Body of pancreas (tissue), 4 donors: ENCODE measurements at regions not wholly inside any gene's neighbourhood (a gene's known extent, or its start where the extent isn't known, plus 50 kb on each side); places are given as distances from the start of the nearest gene placed in this dataset.

Source experiments
- ATAC-seq: fragments of 150-250 bp; one replicate; pipeline ENCODE4 v1.9.1; 2016
- DNase-seq, 4 donors: peaks; one replicate each; pipeline ENCODE4 v3.0.0-alpha.2; 2019
- H3K27ac ChIP-seq, 4 donors: fragments of 200-600 bp; sonication (generic); 1 replicate in 3 of 4; 2 replicates in 1 of 4; pipeline versions ENCODE4 v1.5.1 to v1.6.1; 2016 to 2019; ENCODE audit warnings: mild to moderate bottlenecking in 1 of 4, mixed read lengths in 1 of 4, moderate library complexity in 1 of 4
- H3K27me3 ChIP-seq, 2 donors: fragments of 200-600 bp; sonication (generic); one replicate each; pipeline ENCODE4 v1.6.0; 2016; ENCODE audit warnings: mild to moderate bottlenecking in 1 of 2
- H3K36me3 ChIP-seq, 2 donors: fragments of 200-600 bp; sonication (generic); replicated peaks in 1 of 2; 2 replicates each; pipeline ENCODE4 v1.5.1; 2016; ENCODE audit warnings: low read depth in 2 of 2; ENCODE audit not compliant: insufficient read depth in 1 of 2
- H3K4me1 ChIP-seq: fragments of 200-600 bp; sonication (generic); one replicate; pipeline ENCODE4 v1.6.0; 2016
- H3K4me3 ChIP-seq, 2 donors: fragments of 200-600 bp; sonication (generic); 1 replicate in 1 of 2; 2 replicates in 1 of 2; pipeline ENCODE4 v1.5.1; 2016 to 2019
- H3K9me3 ChIP-seq, 3 donors: fragments of 200-600 bp; sonication (generic); 1 replicate in 2 of 3; 2 replicates in 1 of 3; pipeline ENCODE4 v1.5.1; 2016
- CTCF ChIP-seq, 7 experiments: fragments of 450-650 bp in 4 of 7; fragments of 200-600 bp in 3 of 7; sonication (generic) in 3 of 7; IDR thresholded peaks; one replicate each; pipeline ENCODE4 v1.5.1; 2016 to 2019; ENCODE audit warnings: antibody characterized with exemption in 7 of 7
- POLR2A ChIP-seq, 3 donors: fragments of 450-650 bp; IDR thresholded peaks; one replicate each; pipeline ENCODE4 v1.6.1; 2016; ENCODE audit warnings: antibody characterized with exemption in 3 of 3, mild to moderate bottlenecking in 2 of 3
- WGBS, 2 donors: methylation state at CpG; one replicate each; pipeline ENCODE4 v1.1.5; 2017; 5-methylcytosine and 5-hydroxymethylcytosine counted together
- intact Hi-C: fragments of 100-400 bp; cut with DNase I; formaldehyde crosslinking; loops from one replicate; pipeline ENCODE4 v1.15.1; 2023

- DNase-seq (no peak), ATAC-seq (no peak)
- H3K27ac ChIP-seq = no peak overlapping the region
- TF ChIP-seq POLR2A (IDR thresholded peaks at IDR 0.05) (no peak), CTCF (IDR thresholded peaks at IDR 0.05) (no peak)
- H3K36me3 ChIP-seq = no peaks in the 10 kb centered on the region
- intact Hi-C loops = no loop called here
- no peaks in the 10 kb centered on the region for H3K27me3 ChIP-seq
- WGBS, 2 donors = 43 to 56% methylated on average over 2 of the region's 2 CpGs
- no peak overlapping the region for H3K4me3 ChIP-seq
- no peaks in the 10 kb centered on the region for H3K4me1 ChIP-seq
- peaks cover 0 to 3% (median 0%) of the 10 kb centered on the region in 3 donors for H3K9me3 ChIP-seq
Measured at GRCh38 chr2:183575481-183575880, 451.2 kb downstream of the NUP35 start.

- no peaks in the 10 kb centered on the region for H3K27me3 ChIP-seq
- no peak overlapping the region for H3K4me3 ChIP-seq
- no peaks in the 10 kb centered on the region for H3K36me3 ChIP-seq
- 70 to 74% methylated on average over 5 of the region's 5 CpGs for WGBS, 2 donors
- no peak for DNase-seq
- TF ChIP-seq CTCF (IDR thresholded peaks at IDR 0.05) (no peak), POLR2A (IDR thresholded peaks at IDR 0.05) (no peak)
- intact Hi-C loops = no loop called here
- H3K27ac ChIP-seq = no peak overlapping the region
- no peaks in the 10 kb centered on the region for H3K9me3 ChIP-seq
- no peaks in the 10 kb centered on the region for H3K4me1 ChIP-seq
- no peak for ATAC-seq
Measured at GRCh38 chr2:183579686-183580085, 455.4 kb downstream of the NUP35 start.

GRCh38 chr2:183592271-183592670 is 468.0 kb downstream of the NUP35 start:
- intact Hi-C loops = no loop called here
- ATAC-seq (no peak), DNase-seq (no peak)
- H3K27me3 ChIP-seq = no peaks in the 10 kb centered on the region
- H3K4me3 ChIP-seq = no peak overlapping the region
- no peaks in the 10 kb centered on the region for H3K4me1 ChIP-seq
- TF ChIP-seq POLR2A (IDR thresholded peaks at IDR 0.05) (no peak), CTCF (IDR thresholded peaks at IDR 0.05) (no peak)
- H3K36me3 ChIP-seq = no peaks in the 10 kb centered on the region
- H3K27ac ChIP-seq = no peak overlapping the region
- no peaks in the 10 kb centered on the region for H3K9me3 ChIP-seq
- 76 to 94% methylated on average over 4 of the region's 4 CpGs for WGBS, 2 donors

- Histone ChIP-seq H3K27ac (no peak overlapping the region), H3K27me3 (no peaks in the 10 kb centered on the region), H3K4me1 (peaks cover 10% of the 10 kb centered on the region), H3K9me3 (no peaks in the 10 kb centered on the region), H3K4me3 (no peak overlapping the region), H3K36me3 (no peaks in the 10 kb centered on the region)
- TF ChIP-seq CTCF (IDR thresholded peaks at IDR 0.05) (no peak), POLR2A (IDR thresholded peaks at IDR 0.05) (no peak)
- 91 to 96% methylated on average over 1 of the region's 1 CpG for WGBS, 2 donors
- DNase-seq = no peak
- no peak for ATAC-seq
- intact Hi-C loops = no loop called here
Measured at GRCh38 chr2:183594150-183594549, 469.9 kb downstream of the NUP35 start.

GRCh38 chr2:183597841-183598240 is 473.6 kb downstream of the NUP35 start:
- H3K9me3 ChIP-seq = no peaks in the 10 kb centered on the region
- WGBS, 2 donors = 74 to 79% methylated on average over 1 of the region's 1 CpG
- no peak for DNase-seq
- no peak overlapping the region for H3K27ac ChIP-seq
- no peak overlapping the region for H3K4me3 ChIP-seq
- TF ChIP-seq POLR2A (IDR thresholded peaks at IDR 0.05) (no peak), CTCF (IDR thresholded peaks at IDR 0.05) (no peak)
- no peak for ATAC-seq
- peaks cover 10% of the 10 kb centered on the region for H3K4me1 ChIP-seq
- no peaks in the 10 kb centered on the region for H3K36me3 ChIP-seq
- no peaks in the 10 kb centered on the region for H3K27me3 ChIP-seq
- intact Hi-C loops = no loop called here
